Keratinocyte (primary cell): ENCODE measurements at regions not wholly inside any gene's neighbourhood (a gene's known extent, or its start where the extent isn't known, plus 50 kb on each side); places are given as distances from the start of the nearest gene placed in this dataset.
A peak's percentile ranks its signal among the peaks of the same experiment; 100 is the strongest.

ENCODE experiments used
- DNase-seq: peaks from one replicate; pipeline ENCODE4 v3.0.0-alpha.2; 2011; ENCODE audit warnings: low read depth, missing footprints, low spot score
- FAIRE-seq: peaks from 2 replicates; lab custom pipeline; 2011; peaks lifted over from hg19 to GRCh38; lab: Jason Lieb, UNC
- H2AFZ ChIP-seq: 2 replicates; pipeline ENCODE4 v1.6.0; 2012; ENCODE audit warnings: low read length, control low read depth, inconsistent platforms; ENCODE audit not compliant: control insufficient read depth
- H3K27ac ChIP-seq: 2 replicates; pipeline ENCODE4 v1.5.1; 2011; ENCODE audit warnings: low read length; ENCODE audit not compliant: control insufficient read depth, insufficient read depth
- H3K27me3 ChIP-seq: 3 replicates; pipeline ENCODE4 v1.6.0; 2011; ENCODE audit warnings: low read length; ENCODE audit not compliant: control insufficient read depth, insufficient read depth; ENCODE audit errors: extremely low read depth
- H3K36me3 ChIP-seq, 2 experiments: 2 replicates in 1 of 2; 3 replicates in 1 of 2; pipeline ENCODE4 v1.5.1; 2011; ENCODE audit warnings: low read length in 2 of 2, mild to moderate bottlenecking in 1 of 2; ENCODE audit not compliant: control insufficient read depth in 2 of 2, insufficient read depth in 2 of 2; ENCODE audit errors: extremely low read depth in 1 of 2
- H3K4me1 ChIP-seq: 3 replicates; pipeline ENCODE4 v1.5.1; 2011; ENCODE audit warnings: low read length; ENCODE audit not compliant: control insufficient read depth, insufficient read depth; ENCODE audit errors: extremely low read depth
- H3K4me2 ChIP-seq: 3 replicates; pipeline ENCODE4 v1.6.0; 2011; ENCODE audit warnings: low read depth, low read length; ENCODE audit not compliant: control insufficient read depth, insufficient read depth; ENCODE audit errors: extremely low read depth
- H3K4me3 ChIP-seq, 3 experiments: fragments of 200-600 bp in 1 of 3; sonication (generic) in 1 of 3; 2 replicates in 2 of 3; 3 replicates in 1 of 3; pipeline ENCODE4 v1.5.1; 2011 to 2016; ENCODE audit warnings: low read length in 3 of 3, mild to moderate bottlenecking in 3 of 3, control low read depth in 2 of 3, inconsistent platforms in 1 of 3, low read depth in 1 of 3, mixed read lengths in 1 of 3, mixed run types in 1 of 3, moderate library complexity in 1 of 3; ENCODE audit not compliant: control insufficient read depth in 2 of 3, insufficient read depth in 2 of 3; ENCODE audit errors: extremely low read depth in 1 of 3
- H3K79me2 ChIP-seq: 2 replicates; pipeline ENCODE4 v1.6.0; 2012; ENCODE audit warnings: low read length; ENCODE audit not compliant: control insufficient read depth, insufficient read depth
- H3K9ac ChIP-seq: 3 replicates; pipeline ENCODE4 v1.6.0; 2011; ENCODE audit warnings: low read length; ENCODE audit not compliant: control insufficient read depth, insufficient read depth; ENCODE audit errors: extremely low read depth
- H3K9me1 ChIP-seq: 3 replicates; pipeline ENCODE4 v1.6.0; 2011; ENCODE audit warnings: low read length; ENCODE audit not compliant: control insufficient read depth, insufficient read depth; ENCODE audit errors: extremely low read depth
- H3K9me3 ChIP-seq: 2 replicates; pipeline ENCODE4 v1.5.1; 2012; ENCODE audit warnings: low read depth, low read length; ENCODE audit not compliant: control insufficient read depth
- H4K20me1 ChIP-seq: 3 replicates; pipeline ENCODE4 v1.6.0; 2011; ENCODE audit warnings: low read length; ENCODE audit not compliant: control insufficient read depth, insufficient read depth; ENCODE audit errors: extremely low read depth
- CTCF ChIP-seq, 3 experiments: IDR thresholded peaks in 1 of 3; conservative IDR thresholded peaks in 1 of 3; optimal IDR thresholded peaks in 1 of 3; 2 replicates in 2 of 3; 3 replicates in 1 of 3; pipeline versions ENCODE3 to v1.5.1; 2011; ENCODE audit warnings: low read length in 3 of 3, mild to moderate bottlenecking in 3 of 3, moderate library complexity in 2 of 3, control low read depth in 1 of 3, inconsistent platforms in 1 of 3; ENCODE audit not compliant: insufficient read depth in 2 of 3; ENCODE audit errors: extremely low read depth in 1 of 3
- EZH2 ChIP-seq: IDR thresholded peaks from one replicate; pipeline ENCODE4 v1.6.1; 2012; ENCODE audit warnings: inconsistent platforms, mild to moderate bottlenecking, low read length, moderate library complexity
- dilution Hi-C: fragments of 300-500 bp; cut with MboI; formaldehyde crosslinking; loops from one replicate; pipeline ENCODE4 v1.7.0; 2020; ENCODE audit warnings: low sequenced_read_pairs; ENCODE audit not compliant: extremely low pct_ligation_motif_present

- dilution Hi-C loops: loop anchor here (25.0 kb wide), 1 partner anchor 436 kb away; no protein-coding TSS in a partner anchor
These were observed 456.8 kb upstream of the GJE1 start for GRCh38 chr6:141675957-141676356.

GRCh38 chr6:141669141-141669540 lies 463.6 kb upstream of the GJE1 start:
- Histone ChIP-seq H3K9me3 (no peaks in the 10 kb centered on the region), H3K79me2 (no peaks in the 10 kb centered on the region), H2AFZ (no peak overlapping the region), H3K27ac (no peak overlapping the region), H3K4me2 (no peak overlapping the region), H3K36me3 (no peaks in the 10 kb centered on the region), H3K9me1 (no peaks in the 10 kb centered on the region), H4K20me1 (no peaks in the 10 kb centered on the region), H3K9ac (no peak overlapping the region), H3K4me1 (peaks cover 11% of the 10 kb centered on the region), H3K4me3 (no peak overlapping the region), H3K27me3 (no peaks in the 10 kb centered on the region)
- TF ChIP-seq EZH2 (no peak), CTCF (optimal IDR thresholded peaks at IDR 0.05 in 1 of 3, IDR thresholded peaks at IDR 0.05 in 1 of 3, conservative IDR thresholded peaks at IDR 0.05 in 1 of 3; ENCODE audit: extremely low read depth in 1 of 3, insufficient read depth in 2 of 3, low read length in 3 of 3) (no peak)
- DNase-seq (no peak), FAIRE-seq (no peak)
- dilution Hi-C loops: no loop called here

More at GRCh38 chr6:141675957-141676356, 456.8 kb upstream of the GJE1 start:
- no peak overlapping the region for H3K4me2 ChIP-seq
- no peak overlapping the region for H2AFZ ChIP-seq
- H3K9me1 ChIP-seq: no peaks in the 10 kb centered on the region
- H3K4me1 ChIP-seq: no peaks in the 10 kb centered on the region
- no peaks in the 10 kb centered on the region for H3K9me3 ChIP-seq
- H3K27ac ChIP-seq: no peak overlapping the region
- no peaks in the 10 kb centered on the region for H3K36me3 ChIP-seq
- no peak overlapping the region for H3K4me3 ChIP-seq
- peak in 1 of 3 experiments; percentile 13 for TF ChIP-seq CTCF (optimal IDR thresholded peaks at IDR 0.05 in 1 of 3, IDR thresholded peaks at IDR 0.05 in 1 of 3, conservative IDR thresholded peaks at IDR 0.05 in 1 of 3; ENCODE audit: extremely low read depth in 1 of 3, insufficient read depth in 2 of 3, low read length in 3 of 3)
- TF ChIP-seq EZH2: no peak
- FAIRE-seq (no peak), DNase-seq (no peak)
- no peaks in the 10 kb centered on the region for H4K20me1 ChIP-seq
- H3K79me2 ChIP-seq: no peaks in the 10 kb centered on the region
- no peak overlapping the region for H3K9ac ChIP-seq
- H3K27me3 ChIP-seq: no peaks in the 10 kb centered on the region
